GM18502 (cell line): ENCODE measurements at regions not wholly inside any gene's neighbourhood (a gene's known extent, or its start where the extent isn't known, plus 50 kb on each side); places are given as distances from the start of the nearest gene placed in this dataset.

Source experiments
- ATAC-seq: cut with Tn5 transposase; IDR thresholded peaks from one replicate; pipeline ENCODE4 v1.9.1; 2021; ENCODE audit warnings: mild to moderate bottlenecking; ENCODE audit not compliant: unreplicated experiment, poor library complexity

DNA sequence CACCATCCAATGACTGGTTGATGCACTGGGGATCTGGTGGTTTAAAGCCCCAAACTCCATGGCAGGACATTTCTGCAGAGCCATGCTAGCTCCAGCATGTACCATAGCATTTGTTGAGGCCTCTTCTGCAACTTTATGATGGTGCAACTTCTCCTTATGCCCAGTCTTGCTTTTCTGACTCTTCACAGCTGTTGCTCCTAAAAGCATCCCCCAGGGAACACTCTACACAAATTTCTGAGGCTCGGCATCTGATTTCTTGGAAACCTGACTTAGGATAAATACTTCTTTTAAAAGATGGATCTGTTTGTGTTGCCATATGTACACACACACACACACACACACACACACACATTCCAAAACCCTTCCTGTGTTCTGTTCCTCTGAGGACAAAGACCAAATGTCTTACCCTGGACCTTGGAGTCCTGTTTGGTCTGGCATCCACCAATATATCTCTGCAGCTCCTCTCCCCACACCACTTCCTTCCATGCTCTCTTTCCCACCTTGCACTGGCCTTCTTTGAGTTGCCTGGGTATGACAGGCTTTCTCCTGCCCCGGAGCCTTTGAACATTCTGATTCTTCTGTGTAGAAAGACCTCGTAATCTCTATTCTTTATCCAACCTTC lies 388.5 kb upstream of the ZNF507 start:
- ATAC-seq, result no peak

DNA sequence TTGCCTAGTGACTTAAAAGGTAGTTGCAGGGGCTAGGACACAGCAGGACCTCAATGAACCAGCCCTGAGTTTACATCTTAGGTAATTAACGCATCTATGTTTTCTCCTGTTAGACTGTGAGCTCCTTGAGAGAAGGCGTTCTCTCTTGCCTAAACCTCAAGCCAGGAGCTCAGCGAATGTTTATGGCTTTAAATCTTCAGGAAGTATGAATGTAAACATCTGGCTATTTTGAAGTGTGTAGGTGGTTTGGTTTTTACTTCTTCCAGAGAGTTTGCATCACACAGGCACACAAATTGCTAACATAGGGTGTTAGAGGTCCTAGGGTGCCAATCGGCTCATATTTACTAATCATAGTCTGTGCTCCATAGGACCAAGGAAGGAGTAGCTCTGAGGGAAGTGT lies 387.7 kb upstream of the ZNF507 start:
- no peak for ATAC-seq

DNA sequence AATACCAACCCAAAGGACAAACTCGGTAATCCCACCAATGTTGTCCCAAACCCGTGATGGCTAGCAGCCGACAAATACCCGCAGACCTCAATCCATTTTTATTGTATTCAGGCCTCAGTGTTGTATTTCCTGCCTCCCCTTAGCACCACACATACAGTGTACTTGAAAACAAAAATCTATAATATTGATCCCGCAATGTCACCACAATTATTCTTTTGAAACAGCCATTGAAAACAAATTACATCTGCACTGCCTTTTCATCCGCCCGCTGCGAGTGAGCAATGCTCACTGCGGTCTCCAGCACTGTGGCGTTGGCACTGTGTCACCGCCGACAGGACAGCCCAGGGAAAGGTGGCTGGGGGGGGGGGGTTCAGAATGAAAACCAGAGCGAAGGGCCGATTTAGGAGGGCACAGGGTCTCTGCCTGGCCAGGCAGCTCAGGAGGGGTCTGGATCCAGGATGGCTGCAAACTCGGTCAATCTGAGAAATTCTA lies 385.8 kb upstream of the ZNF507 start:
- no peak for ATAC-seq

DNA sequence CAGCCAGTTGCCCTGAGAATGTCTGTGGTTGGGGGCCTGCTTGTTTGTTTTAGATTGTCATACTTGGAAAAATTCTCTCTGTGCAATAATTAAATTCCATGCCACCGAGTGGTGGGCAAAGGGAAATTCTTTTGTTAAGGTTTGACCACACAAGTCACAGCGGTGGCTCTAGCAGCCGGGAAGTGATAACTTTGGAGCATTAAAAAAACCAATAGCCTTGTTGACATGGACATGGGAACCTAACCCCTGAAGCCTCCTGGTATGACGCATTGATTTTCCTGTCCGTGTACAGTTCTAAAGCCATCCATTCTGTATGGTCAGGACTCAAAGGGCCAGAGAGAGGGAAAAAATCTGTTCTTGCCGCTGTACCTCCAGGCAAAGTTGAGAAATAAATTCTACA lies 384.9 kb upstream of the ZNF507 start:
- ATAC-seq, result no peak

DNA sequence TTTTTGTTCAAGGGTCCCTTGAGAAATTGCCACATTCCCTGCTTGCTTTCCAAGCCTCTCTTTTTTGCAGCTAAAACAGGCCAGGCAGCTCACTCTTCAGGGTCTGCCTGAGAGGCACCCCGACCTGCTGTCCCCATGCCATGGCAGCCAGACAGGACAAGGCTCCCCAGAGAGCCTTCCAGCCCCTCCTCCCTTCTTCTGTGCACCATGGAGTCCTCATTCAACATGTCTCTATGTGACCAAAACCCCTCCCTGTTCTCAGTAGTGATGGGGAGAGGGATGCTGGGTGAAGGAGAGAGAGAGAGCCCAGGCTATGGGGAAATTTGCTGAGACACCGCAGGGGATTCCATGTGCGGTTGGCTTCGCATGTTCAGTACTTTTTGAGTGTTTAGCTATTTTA lies 384.2 kb upstream of the ZNF507 start:
- ATAC-seq, result no peak

DNA sequence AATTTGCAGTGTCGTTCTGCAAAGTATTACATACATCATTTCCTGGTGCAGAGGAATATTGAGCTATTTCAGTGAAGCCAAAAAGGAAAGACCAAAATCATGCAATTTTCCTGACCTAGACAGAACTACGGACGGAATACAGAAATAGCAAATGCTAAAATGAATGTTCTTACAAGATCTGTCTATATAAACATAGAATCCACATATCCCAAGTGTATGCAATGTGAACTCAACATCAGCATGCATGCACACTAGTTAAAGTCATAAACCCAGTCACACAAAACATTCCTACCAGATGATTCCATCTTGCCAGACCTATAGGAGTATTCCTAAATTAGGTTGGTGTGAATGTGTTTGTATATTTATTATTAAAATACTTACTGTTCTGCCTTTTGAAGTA lies 383.7 kb upstream of the ZNF507 start:
- no peak for ATAC-seq

DNA sequence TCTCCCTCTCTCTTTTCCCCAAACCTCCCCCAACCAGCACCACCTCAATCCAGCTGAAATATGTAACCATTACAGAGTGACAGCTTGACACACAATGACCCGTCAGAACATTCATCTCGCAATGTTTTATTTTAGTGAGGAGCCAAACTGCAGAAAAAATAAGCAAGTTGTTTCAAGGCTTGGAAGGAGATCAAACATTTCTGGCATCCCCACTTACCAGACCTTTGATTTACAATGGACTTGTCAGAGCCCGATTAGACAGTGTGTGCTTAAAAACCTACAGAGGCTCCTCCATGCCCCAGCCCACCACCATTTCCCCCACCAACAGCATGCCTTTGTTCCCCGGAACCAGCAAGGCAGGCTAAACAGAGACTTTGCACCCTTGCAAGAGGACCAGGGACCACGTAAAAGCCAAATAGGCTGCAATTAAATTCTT lies 382.8 kb upstream of the ZNF507 start:
- no peak for ATAC-seq

DNA sequence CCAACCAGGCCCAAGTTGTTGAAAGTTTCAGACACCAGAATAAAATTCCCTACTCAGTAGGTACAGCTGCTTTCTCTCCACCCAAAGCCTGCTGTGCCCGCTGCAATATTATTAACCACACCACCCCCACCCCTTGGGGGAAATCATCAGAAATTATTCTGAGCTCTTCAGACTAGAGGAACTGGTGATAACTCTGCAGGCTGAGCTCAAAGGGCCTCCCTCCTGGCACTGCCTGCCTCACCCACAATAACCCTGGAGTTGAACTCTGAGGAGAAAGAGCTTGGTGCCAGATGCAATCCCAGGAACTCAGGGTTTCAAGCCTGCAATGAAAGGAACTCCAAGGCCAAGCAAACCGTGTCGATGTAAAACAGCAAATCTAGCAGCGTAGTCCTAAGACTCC lies 381.7 kb upstream of the ZNF507 start:
- ATAC-seq, result no peak

DNA sequence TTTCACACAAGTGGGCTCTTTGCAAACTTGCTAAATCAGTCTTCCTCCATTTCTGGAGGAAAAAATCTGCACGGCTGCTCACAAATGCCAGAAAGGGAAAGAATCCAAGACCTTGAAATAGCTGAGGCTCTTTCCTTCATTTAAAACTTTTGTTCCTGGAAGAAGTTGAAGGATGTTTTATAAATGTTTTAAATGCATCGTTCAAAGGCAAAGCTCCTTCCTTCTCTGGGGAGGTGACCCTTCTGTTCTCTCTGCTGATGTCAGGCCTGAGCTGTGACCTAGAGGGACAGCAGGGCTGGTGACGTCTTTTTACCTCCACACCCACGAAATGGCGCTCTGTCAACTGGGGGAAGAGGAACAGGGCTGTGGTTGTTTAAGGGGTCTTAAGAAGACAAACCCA lies 376.4 kb upstream of the ZNF507 start:
- ATAC-seq, result no peak

DNA sequence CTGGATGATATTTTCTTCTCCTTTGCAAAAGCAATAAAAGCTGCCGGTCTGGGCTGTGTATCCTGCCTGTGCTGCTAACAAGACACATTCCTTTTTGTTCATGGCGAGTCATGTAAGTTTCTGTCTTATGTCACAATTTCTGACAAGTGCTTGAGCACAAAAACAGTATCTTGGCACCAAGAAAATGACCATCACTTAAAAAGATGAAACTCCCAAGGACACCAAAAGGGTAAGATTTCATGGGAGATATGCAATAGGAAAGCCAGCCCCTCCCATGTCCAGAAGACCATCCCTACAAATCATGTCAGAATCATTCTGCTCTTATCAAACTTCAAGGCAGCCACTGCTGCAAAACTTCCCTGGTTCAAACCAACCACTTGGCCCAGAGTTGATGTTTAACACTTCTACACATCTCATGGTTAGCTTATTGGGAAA lies 375.4 kb upstream of the ZNF507 start:
- no peak for ATAC-seq

DNA sequence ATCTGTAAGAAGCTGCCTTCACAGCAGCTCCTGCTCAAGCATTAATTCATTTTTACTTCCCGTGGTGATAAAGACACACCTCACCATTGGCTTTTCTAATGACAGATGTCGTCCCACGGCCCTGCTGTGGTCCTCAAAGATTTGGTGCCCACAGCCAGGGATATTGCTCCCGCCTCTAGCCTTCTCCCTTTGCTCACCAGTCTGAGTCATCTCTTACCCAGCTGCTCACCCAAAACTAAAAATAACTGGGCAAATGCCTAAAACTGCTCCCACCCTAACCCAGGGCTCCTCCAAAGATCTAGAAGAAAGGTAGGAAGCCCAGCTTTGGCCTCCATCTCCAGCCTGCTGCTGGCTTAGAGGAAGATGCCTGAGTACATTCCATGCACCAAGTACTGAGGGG lies 371.1 kb upstream of the ZNF507 start:
- ATAC-seq, result no peak

DNA sequence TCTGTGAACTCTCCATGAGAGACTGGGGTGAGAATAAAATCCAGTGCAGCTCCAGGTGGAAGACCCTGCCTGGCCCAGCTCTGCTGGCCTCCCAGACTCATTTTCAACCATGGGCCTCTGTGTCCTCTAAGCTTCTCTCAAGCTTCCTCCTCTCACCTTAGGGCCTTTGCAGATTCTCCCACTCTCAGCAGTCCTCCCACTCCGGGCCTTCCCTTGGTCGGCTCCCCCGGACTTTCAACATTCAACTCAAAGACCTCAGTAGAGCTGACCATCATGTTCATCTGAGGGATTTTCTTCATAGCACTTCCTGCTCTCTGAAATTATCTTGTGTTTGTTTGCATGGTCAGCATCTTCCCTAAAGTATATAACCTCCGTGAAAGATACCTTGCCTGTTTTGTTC lies 370.5 kb upstream of the ZNF507 start:
- ATAC-seq, result no peak

DNA sequence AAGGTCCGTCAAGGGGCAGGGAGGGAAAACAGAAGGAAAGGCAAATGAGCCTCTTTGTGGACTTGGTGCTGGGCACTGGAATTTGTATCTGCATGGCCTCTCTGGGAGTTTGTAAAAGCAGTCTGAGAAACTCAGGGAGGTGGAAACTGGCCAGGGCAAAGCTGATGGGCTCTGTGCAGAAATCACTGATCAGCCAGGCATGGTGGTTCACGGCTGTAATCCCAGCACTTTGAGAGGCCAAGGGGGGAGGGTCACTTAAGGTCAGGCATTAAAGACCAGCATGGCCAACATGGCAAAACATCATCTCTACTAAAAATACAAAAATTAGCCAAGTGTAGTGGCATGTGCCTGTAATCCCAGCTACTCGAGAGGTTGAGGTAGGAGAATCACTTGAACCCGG lies 369.9 kb upstream of the ZNF507 start:
- no peak for ATAC-seq

DNA sequence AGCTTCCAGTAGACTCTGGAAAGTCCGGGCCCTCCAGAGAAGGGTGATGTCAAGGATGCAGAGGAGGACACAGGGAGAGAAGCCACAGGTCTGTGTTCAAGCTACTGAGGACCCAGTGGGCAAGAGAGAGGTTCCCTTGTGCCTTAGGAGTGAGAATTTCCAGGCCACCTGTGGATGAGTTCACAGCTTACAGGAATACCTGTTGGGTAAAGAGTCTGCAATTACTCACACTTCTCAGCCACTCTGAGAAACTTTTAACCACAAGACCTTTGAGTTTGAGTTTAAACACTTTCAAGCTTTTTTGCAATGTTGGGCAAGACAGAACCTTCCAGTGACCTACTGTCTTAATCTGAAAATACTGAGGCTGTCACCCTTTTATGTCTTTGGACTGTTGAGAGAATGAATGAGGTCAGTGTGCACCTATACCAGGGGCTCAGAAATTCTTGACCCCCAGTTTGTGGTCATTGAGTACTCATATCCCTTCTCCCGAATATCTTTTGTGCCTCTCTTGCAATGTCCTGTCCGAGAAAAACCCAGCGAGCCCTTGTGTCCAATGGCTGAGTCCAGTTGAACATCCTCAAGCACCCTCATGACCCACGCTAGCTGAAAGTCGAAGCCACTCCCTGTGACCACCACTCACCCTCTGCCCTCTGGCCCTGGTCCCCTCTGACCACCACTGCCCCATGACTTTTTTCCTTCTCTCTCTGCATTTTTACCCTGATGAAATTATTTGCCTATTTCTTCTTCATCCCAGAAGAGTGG lies 368.5 kb upstream of the ZNF507 start:
- ATAC-seq, result no peak

DNA sequence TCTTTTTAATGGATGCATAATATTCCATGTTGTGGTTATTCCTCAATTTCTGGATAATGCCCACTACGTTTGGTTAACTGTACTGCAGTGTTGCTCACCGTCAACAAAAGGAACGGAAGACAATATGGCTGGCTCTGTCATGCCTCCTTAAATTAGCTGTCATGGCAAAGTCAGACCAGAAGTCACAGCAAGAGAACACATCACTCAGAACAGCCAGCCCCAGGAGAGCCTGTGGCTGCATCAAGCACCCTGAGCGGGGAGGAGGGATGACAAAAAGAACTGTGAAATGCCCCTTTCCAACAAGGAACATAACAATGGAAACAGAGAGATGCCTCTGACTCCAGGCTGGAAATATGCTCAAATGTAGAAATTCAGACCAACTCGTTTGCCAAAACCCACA lies 366.0 kb upstream of the ZNF507 start:
- ATAC-seq, result no peak

DNA sequence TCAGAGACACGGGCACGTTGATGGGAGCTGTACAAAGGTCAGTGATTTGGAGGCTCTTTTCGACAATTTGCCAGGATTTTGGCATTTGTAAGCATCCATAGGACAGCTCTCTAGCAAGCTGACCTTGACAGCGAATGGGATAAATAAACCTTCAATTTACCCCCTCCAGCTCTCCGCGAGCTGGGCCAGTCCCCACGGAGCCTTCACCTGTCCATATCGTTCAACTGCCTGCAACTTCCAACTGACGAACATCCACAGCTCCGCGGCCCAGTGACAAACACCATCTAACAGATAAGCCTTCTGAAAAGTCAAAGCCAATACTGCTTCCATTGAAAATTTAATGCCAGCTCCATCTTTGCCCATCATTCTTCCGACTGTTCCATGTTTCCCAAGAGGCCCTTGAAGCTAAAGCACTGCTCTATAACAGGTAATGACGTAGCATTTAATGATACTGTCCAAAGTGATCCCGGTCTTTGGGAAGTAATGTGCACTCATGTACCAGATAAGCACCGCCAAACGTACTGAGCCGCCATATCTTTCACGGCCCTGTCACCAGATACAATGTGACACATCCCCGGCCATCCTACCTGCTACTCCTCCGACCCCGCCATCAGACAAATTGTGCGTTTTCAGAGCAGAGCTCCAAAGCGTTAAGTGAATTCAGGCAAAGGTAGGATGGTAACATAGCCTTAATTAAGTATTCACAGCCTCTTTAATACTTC lies 365.3 kb upstream of the ZNF507 start:
- ATAC-seq, result no peak

DNA sequence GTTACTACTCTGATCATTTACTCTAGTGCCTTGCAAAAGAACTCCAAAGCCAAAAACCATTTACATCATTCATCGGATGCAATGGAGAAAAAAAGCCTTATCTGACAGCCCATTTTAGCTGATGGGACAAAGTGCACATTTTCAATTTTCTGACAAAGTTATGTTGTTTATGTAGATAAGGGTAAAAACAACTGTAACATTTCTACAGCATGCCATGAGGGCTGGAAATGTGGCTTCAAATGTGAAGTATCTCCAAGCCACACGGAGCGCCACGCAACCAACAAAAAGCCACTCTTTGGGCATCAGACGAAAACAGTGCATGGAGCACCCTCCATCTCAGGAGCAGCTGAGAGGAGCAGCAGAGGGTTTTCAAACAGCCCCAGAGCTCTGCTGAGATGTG lies 364.6 kb upstream of the ZNF507 start:
- ATAC-seq, result no peak

DNA sequence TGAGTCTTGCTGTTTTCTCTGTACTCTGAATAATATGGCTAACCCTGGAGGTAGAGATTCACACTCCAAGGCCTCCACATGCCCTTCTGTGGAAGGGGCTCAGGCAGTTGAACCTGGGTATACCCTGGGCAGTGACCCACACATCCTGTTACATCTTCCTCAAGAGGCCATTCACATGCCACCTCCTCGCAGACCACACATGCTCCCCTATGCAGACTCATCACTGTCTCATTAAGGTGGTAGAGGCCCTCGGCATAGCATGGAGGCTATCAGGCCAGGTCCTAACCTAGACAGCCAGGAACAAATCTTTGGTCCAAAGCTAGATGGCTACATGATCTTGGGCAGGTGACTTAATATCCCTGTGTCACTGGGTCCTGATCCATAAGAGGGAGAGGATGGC lies 363.9 kb upstream of the ZNF507 start:
- no peak for ATAC-seq

DNA sequence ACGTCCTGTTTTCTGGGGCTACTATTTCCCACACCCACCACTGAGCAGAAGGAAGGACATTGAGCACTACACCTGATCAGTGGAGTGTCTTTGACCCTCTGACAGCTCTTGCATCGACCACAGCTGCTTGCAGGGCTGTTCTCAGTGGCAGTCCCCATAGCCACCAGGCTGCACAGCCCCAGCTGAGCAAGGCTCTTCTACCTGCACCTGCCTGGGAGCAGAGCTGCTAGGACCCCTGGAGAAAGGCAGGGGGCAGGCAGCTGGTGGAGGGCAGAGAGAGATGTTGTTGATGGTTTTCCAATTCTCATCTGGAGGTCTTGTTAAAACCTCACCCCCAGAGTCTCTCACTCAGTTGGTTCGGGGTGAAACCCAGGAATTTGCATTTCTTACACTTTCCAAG lies 361.8 kb upstream of the ZNF507 start:
- no peak for ATAC-seq

DNA sequence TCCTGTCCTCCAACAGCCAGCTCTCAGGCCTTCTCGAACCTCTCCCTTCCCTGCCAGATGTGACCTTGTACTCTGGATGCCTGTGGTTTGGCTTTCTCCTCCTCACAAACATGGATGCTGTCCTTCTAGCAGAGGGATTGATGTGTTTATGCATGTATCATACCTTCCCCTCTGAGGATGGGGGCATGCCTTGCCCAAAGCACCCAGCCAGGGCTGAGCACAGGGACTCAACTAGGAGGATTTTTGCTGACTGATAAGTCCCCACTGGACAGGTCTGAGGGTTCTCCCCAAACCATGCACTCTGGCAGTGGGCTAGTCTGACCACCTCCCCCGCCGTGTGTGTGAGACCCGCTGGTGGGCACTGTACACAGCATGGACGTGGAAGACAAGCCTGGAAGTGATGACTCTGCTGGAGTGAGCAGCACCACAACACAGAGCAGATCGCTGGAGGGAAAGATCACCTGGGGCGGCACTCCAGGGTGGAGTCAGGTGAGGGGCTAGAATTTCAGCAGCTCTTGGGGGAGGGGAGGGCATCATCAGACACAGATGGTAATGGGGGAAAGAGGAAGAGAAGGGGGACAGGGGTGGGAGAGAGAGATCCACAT lies 360.3 kb upstream of the ZNF507 start:
- ATAC-seq, result no peak

DNA sequence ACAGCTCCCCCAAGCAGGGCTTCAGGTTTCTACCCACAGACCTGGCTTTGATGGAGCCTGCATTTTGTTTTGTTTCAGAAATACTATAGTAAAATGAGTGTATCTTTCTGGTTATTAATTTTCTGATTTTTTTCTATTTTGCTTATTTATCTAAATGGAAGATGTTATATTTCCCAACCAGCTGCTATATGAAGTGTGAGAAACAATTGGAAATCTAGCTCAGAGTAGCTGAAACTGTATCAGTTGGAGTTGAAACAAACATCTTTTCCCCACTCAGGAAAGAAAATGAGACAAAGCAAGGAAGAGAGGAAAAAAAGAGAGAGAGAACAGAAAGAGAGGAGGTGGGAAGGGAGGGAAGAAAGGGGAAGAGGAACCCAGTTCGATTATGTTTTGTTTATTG lies 358.5 kb upstream of the ZNF507 start:
- ATAC-seq, result no peak
